ENCODE measurements at regions not wholly inside any gene's neighbourhood (a gene's known extent, or its start where the extent isn't known, plus 50 kb on each side); places are given as distances from the start of the nearest gene placed in this dataset.

GRCh38 chr9:2497666-2498400 lies 123.8 kb upstream of the VLDLR start:
- TF ChIP-seq HIC2 (CRISPR knock-in tag; IDR thresholded peaks at IDR 0.05; ENCODE audit: low read depth) (no peak), CBX5 (CRISPR knock-in tag; IDR thresholded peaks at IDR 0.05; ENCODE audit: borderline replicate concordance) (no peak), ZBTB33 (CRISPR knock-in tag; IDR thresholded peaks at IDR 0.05) (no peak), NR2C2 (CRISPR knock-in tag; IDR thresholded peaks at IDR 0.05; ENCODE audit: borderline replicate concordance) (no peak)

All from HepG2 (cell line).